GM12878 (cell line): ENCODE measurements at regions not wholly inside any gene's neighbourhood (a gene's known extent, or its start where the extent isn't known, plus 50 kb on each side); places are given as distances from the start of the nearest gene placed in this dataset.

Experiments
- ATAC-seq: fragments of 200-7000 bp; cut with Tn5 transposase; 3 replicates; pipeline ENCODE4 v1.9.1; 2020; ENCODE audit warnings: mild to moderate bottlenecking, moderate library complexity
- BruUV-seq: library from RNA; stranded (reverse); fragments of 400-500 nt; replicated peaks from 2 replicates; lab custom pipeline; 2021; lab: Mats Ljungman, UMichigan
- CTCF ChIA-PET: fragments of 300-600 bp; sonication (Branson Sonifier 250); formaldehyde crosslinking; extraction: SDS; loops from one replicate; lab custom pipeline; 2021; ENCODE audit warnings: inconsistent platforms; lab: Yijun Ruan, JAX
- POLR2A ChIA-PET: fragments of 350-600 bp; formaldehyde crosslinking; extraction: SDS; loops from one replicate; lab custom pipeline; 2021; ENCODE audit warnings: inconsistent platforms; lab: Charles Lee
- RAD21 ChIA-PET: fragments of 300-600 bp; sonication (Branson Sonifier 250); formaldehyde crosslinking; loops from one replicate; lab custom pipeline; 2023; ENCODE audit warnings: antibody characterized with exemption; ENCODE audit not compliant: unreplicated experiment; lab: Charles Lee
- SMC1A ChIA-PET: fragments of 300-600 bp; sonication (Branson Sonifier 250); formaldehyde crosslinking; loops from one replicate; lab custom pipeline; 2023; ENCODE audit not compliant: unreplicated experiment, uncharacterized antibody; lab: Charles Lee
- DNase-seq: peaks from one replicate; pipeline ENCODE4 v3.0.0-alpha.2; 2011; ENCODE audit warnings: low read depth, low spot score
- FAIRE-seq: peaks from 3 replicates; lab custom pipeline; 2011; peaks lifted over from hg19 to GRCh38; lab: Jason Lieb, UNC
- H2AFZ ChIP-seq: 2 replicates; pipeline ENCODE4 v1.6.0; 2011; ENCODE audit warnings: low read depth, low read length, control low read depth; ENCODE audit not compliant: control insufficient read depth
- H3K27ac ChIP-seq: 2 replicates; pipeline ENCODE4 v1.5.1; 2011; ENCODE audit warnings: control low read depth; ENCODE audit not compliant: control insufficient read depth, insufficient read depth
- H3K27me3 ChIP-seq, 2 experiments: replicated peaks in 1 of 2; 2 replicates each; pipeline versions ENCODE4 v1.6.0 to v1.6.1; 2011; ENCODE audit warnings: low read length in 1 of 2; ENCODE audit not compliant: control insufficient read depth in 2 of 2, insufficient read depth in 2 of 2
- H3K36me3 ChIP-seq, 2 experiments: 2 replicates each; pipeline ENCODE4 v1.5.1; 2011; ENCODE audit warnings: low read length in 1 of 2; ENCODE audit not compliant: control insufficient read depth in 2 of 2, insufficient read depth in 2 of 2
- H3K4me1 ChIP-seq: 2 replicates; pipeline ENCODE4 v1.6.1; 2011; ENCODE audit warnings: mild to moderate bottlenecking, low read length, moderate library complexity, mixed read lengths; ENCODE audit not compliant: control insufficient read depth, insufficient read depth
- H3K4me2 ChIP-seq: 2 replicates; pipeline ENCODE4 v1.6.0; 2011; ENCODE audit warnings: control low read depth; ENCODE audit not compliant: control insufficient read depth, insufficient read depth
- H3K4me3 ChIP-seq: fragments of 200-600 bp; sonication (generic); 2 replicates; pipeline ENCODE4 v1.5.1; 2016
- H3K79me2 ChIP-seq: 2 replicates; pipeline ENCODE4 v1.6.0; 2011; ENCODE audit warnings: low read length; ENCODE audit not compliant: control insufficient read depth, insufficient read depth
- H3K9ac ChIP-seq: 2 replicates; pipeline ENCODE4 v1.8.0; 2011; ENCODE audit warnings: low read length, control low read depth, mixed read lengths; ENCODE audit not compliant: control insufficient read depth, insufficient read depth
- H3K9me3 ChIP-seq: replicated peaks from 3 replicates; pipeline ENCODE4 v1.5.1; 2011; ENCODE audit warnings: mild to moderate bottlenecking, low read length; ENCODE audit not compliant: control insufficient read depth, insufficient read depth
- H4K20me1 ChIP-seq: 2 replicates; pipeline ENCODE4 v1.6.0; 2011; ENCODE audit not compliant: control insufficient read depth, insufficient read depth
- ATF7 ChIP-seq: fragments of 450-650 bp; IDR thresholded peaks from 2 replicates; pipeline ENCODE4 v1.6.1; 2016; ENCODE audit warnings: low read depth, mild to moderate bottlenecking
- CBX3 ChIP-seq: fragments of 200-600 bp; sonication (generic); IDR thresholded peaks from 2 replicates; pipeline ENCODE4 v1.6.1; 2016; ENCODE audit warnings: low read depth, borderline replicate concordance
- CBX5 ChIP-seq: sonication (generic); IDR thresholded peaks from 2 replicates; pipeline ENCODE4 v1.6.1; 2016; ENCODE audit warnings: low read depth, moderate library complexity, mild to moderate bottlenecking, inconsistent platforms
- CREM ChIP-seq: IDR thresholded peaks from 2 replicates; pipeline ENCODE4 v1.6.1; 2014; ENCODE audit warnings: antibody characterized with exemption, low read depth
- FOXM1 ChIP-seq: IDR thresholded peaks from 2 replicates; pipeline ENCODE4 v1.6.1; 2012; ENCODE audit warnings: low read depth, mild to moderate bottlenecking, inconsistent platforms, low read length, moderate library complexity
- GABPA ChIP-seq: IDR thresholded peaks from 2 replicates; pipeline ENCODE4 v1.6.1; 2014; ENCODE audit warnings: antibody characterized with exemption, low read depth, mild to moderate bottlenecking, inconsistent platforms
- MEF2A ChIP-seq: IDR thresholded peaks from 2 replicates; pipeline ENCODE4 v1.6.1; 2011; ENCODE audit warnings: low read depth, mild to moderate bottlenecking, low read length, moderate library complexity; ENCODE audit not compliant: insufficient read depth
- MTA2 ChIP-seq: fragments of 450-650 bp; IDR thresholded peaks from 2 replicates; pipeline ENCODE4 v1.6.1; 2016; ENCODE audit warnings: low read depth, mild to moderate bottlenecking, moderate library complexity
- MXI1 ChIP-seq: fragments of 150-350 bp; IDR thresholded peaks from 2 replicates; pipeline ENCODE4 v1.6.1; 2011; ENCODE audit warnings: low read depth, mild to moderate bottlenecking, inconsistent platforms, low read length, improper control_type of control experiment
- NBN ChIP-seq: fragments of 450-650 bp; IDR thresholded peaks from 2 replicates; pipeline ENCODE4 v1.6.1; 2016
- NR2C1 ChIP-seq: fragments of 450-650 bp; IDR thresholded peaks from 2 replicates; pipeline ENCODE4 v1.6.1; 2017; ENCODE audit warnings: antibody characterized with exemption, mild to moderate bottlenecking, moderate library complexity
- NR2C2 ChIP-seq: IDR thresholded peaks from 2 replicates; pipeline ENCODE4 v1.6.1; 2011; ENCODE audit warnings: borderline replicate concordance, low read depth; ENCODE audit not compliant: control insufficient read depth, insufficient read length
- RELB ChIP-seq: fragments of 450-650 bp; IDR thresholded peaks from 2 replicates; pipeline ENCODE4 v1.6.1; 2017; ENCODE audit warnings: low read depth, mild to moderate bottlenecking, moderate library complexity
- SIX5 ChIP-seq: IDR thresholded peaks from 2 replicates; pipeline ENCODE4 v1.6.1; 2011; ENCODE audit warnings: mild to moderate bottlenecking, low read depth, low read length, moderate library complexity; ENCODE audit not compliant: severe bottlenecking
- SRF ChIP-seq, 2 experiments: IDR thresholded peaks; 2 replicates each; pipeline ENCODE4 v1.6.1; 2011; ENCODE audit warnings: low read depth in 2 of 2, low read length in 2 of 2, mild to moderate bottlenecking in 1 of 2, moderate library complexity in 1 of 2
- SUPT20H ChIP-seq: IDR thresholded peaks from 2 replicates; pipeline ENCODE4 v1.6.1; 2011; ENCODE audit warnings: low read depth, mild to moderate bottlenecking, low read length, moderate library complexity, borderline replicate concordance; ENCODE audit not compliant: control insufficient read depth
- TBL1XR1 ChIP-seq: IDR thresholded peaks from 2 replicates; pipeline ENCODE4 v1.6.1; 2012; ENCODE audit warnings: low read depth, low read length, improper control_type of control experiment
- ZNF384 ChIP-seq: IDR thresholded peaks from 2 replicates; pipeline ENCODE4 v1.6.1; 2012; ENCODE audit warnings: low read depth, mild to moderate bottlenecking, low read length, improper control_type of control experiment, borderline replicate concordance
- ZNF687 ChIP-seq: fragments of 450-650 bp; IDR thresholded peaks from 2 replicates; pipeline ENCODE4 v1.6.1; 2017; ENCODE audit warnings: mild to moderate bottlenecking, moderate library complexity
- WGBS: methylation state at CpG from one replicate; pipeline ENCODE4 v1.1.6; 2016; ENCODE audit warnings: low lambda C conversion rate; ENCODE audit not compliant: insufficient replicate concordance, insufficient coverage; ENCODE audit errors: missing lambda C conversion rate; 5-methylcytosine and 5-hydroxymethylcytosine counted together
- in situ Hi-C: fragments of 300-500 bp; cut with MboI; formaldehyde crosslinking; loops from 9 replicates; pipeline ENCODE4 v1.14.3; 2018; ENCODE audit warnings: mixed read lengths
- intact Hi-C: fragments of 100-400 bp; cut with micrococcal nuclease; formaldehyde crosslinking; loops from one replicate; pipeline ENCODE4 v1.14.2; 2022; ENCODE audit not compliant: unreplicated experiment

GRCh38 chr12:68449196-68449595 lies 117.0 kb upstream of the MDM1 start (continued):
- TF ChIP-seq ZNF687 (no peak), NR2C2 (no peak), SRF (IDR thresholded peaks at IDR 0.05; ENCODE audit: low read depth in 2 of 2, low read length in 2 of 2) (no peak), MXI1 (no peak), CBX3 (no peak), SIX5 (no peak), TBL1XR1 (no peak), CBX5 (no peak)

GRCh38 chr12:68450947-68451260 lies 118.7 kb upstream of the MDM1 start:
- intact Hi-C loops (loop anchor here (1.0 to 2.0 kb wide), 2 partner anchors 30 to 78 kb away; no protein-coding TSS in a partner anchor), in situ Hi-C loops (no loop called here)
- Histone ChIP-seq H3K36me3 (no peaks in the 10 kb centered on the region), H3K4me3 (peak overlapping the region; percentile 51), H2AFZ (peak overlapping the region; percentile 68), H3K27ac (peak overlapping the region; percentile 73), H3K4me2 (peak overlapping the region; percentile 93), H3K27me3 (no peaks in the 10 kb centered on the region), H3K79me2 (no peaks in the 10 kb centered on the region; the same call in 1 of the 2 replicates), H3K9ac (peak overlapping the region; percentile 11; the same call in 1 of the 2 replicates), H4K20me1 (no peaks in the 10 kb centered on the region), H3K9me3 (no peaks in the 10 kb centered on the region; the same call in 2 of the 3 replicates), H3K4me1 (peaks cover 32% of the 10 kb centered on the region)
- ATAC-seq = peak; percentile 79
- no peak for DNase-seq
- RAD21 ChIA-PET = interaction anchor here (0.5 to 8.7 kb wide), 14 partner anchors 9 to 162 kb away, joined by 3 to 93 read pairs (median 5); partner anchors contain the start of gene RAP1B
- WGBS = 0% methylated on average over 3 of the region's 3 CpGs
- no peak for FAIRE-seq
- POLR2A ChIA-PET = interaction anchor here (0.6 to 3.0 kb wide), 7 partner anchors 9 to 295 kb away, joined by 3 to 30 read pairs (median 4); partner anchors contain the start of gene SLC35E3
- BruUV-seq = TSS peak; percentile 83
- CTCF ChIA-PET = interaction anchor here (0.6 to 2.8 kb wide), 3 partner anchors 10 to 162 kb away, joined by 3 to 7 read pairs (median 3); no protein-coding TSS in a partner anchor
- SMC1A ChIA-PET = interaction anchor here (0.6 to 3.5 kb wide), 17 partner anchors 9 to 188 kb away, joined by 3 to 43 read pairs (median 4); no protein-coding TSS in a partner anchor
- TF ChIP-seq MTA2 (no peak), ATF7 (no peak; the same call in 1 of the 2 replicates), FOXM1 (0 out of 2 replicates have a peak, but pooled peaks have one; percentile 80), MEF2A (0 out of 2 replicates have a peak, but pooled peaks have one; percentile 86), NR2C1 (no peak), SUPT20H (no peak), GABPA (0 out of 2 replicates have a peak, but pooled peaks have one; percentile 43), CREM (peak; percentile 68; the same call in 1 of the 2 replicates), RELB (0 out of 2 replicates have a peak, but pooled peaks have one; percentile 49), ZNF384 (0 out of 2 replicates have a peak, but pooled peaks have one; percentile 21), NBN (no peak)
